AG08395 (cell line): ENCODE measurements at regions not wholly inside any gene's neighbourhood (a gene's known extent, or its start where the extent isn't known, plus 50 kb on each side); places are given as distances from the start of the nearest gene placed in this dataset.

Experiments
- DNase-seq: peaks from one replicate; pipeline ENCODE4 v3.0.0; 2012; ENCODE audit warnings: mixed read lengths, low spot score

GRCh38 chr6:145384503-145384902, 350.8 kb downstream of the EPM2A start:
- DNase-seq: no peak

GRCh38 chr6:145396499-145396898, 338.8 kb downstream of the EPM2A start:
- no peak for DNase-seq

- no peak for DNase-seq
Measured at GRCh38 chr6:145400508-145400907, 334.8 kb downstream of the EPM2A start.

GRCh38 chr6:145405006-145405551, 330.2 kb downstream of the EPM2A start:
- no peak for DNase-seq

- DNase-seq: no peak
Measured at GRCh38 chr6:145406783-145407182, 328.5 kb downstream of the EPM2A start.

- DNase-seq: no peak
Measured at GRCh38 chr6:145415616-145416015, 319.7 kb downstream of the EPM2A start.

GRCh38 chr6:145420599-145420998, 314.7 kb downstream of the EPM2A start:
- no peak for DNase-seq

- DNase-seq: no peak
Measured at GRCh38 chr6:145423936-145424335, 311.4 kb downstream of the EPM2A start.

- DNase-seq: no peak
Measured at GRCh38 chr6:145427232-145427631, 308.1 kb downstream of the EPM2A start.

GRCh38 chr6:145428706-145429105, 306.6 kb downstream of the EPM2A start:
- no peak for DNase-seq

GRCh38 chr6:145442110-145442509, 293.2 kb downstream of the EPM2A start:
- DNase-seq: no peak

- no peak for DNase-seq
Measured at GRCh38 chr6:145445674-145446073, 289.6 kb downstream of the EPM2A start.

- no peak for DNase-seq
Measured at GRCh38 chr6:145451029-145451428, 284.3 kb downstream of the EPM2A start.

GRCh38 chr6:145453376-145453775, 281.9 kb downstream of the EPM2A start:
- no peak for DNase-seq

- DNase-seq: no peak
Measured at GRCh38 chr6:145454006-145454405, 281.3 kb downstream of the EPM2A start.

- no peak for DNase-seq
Measured at GRCh38 chr6:145457556-145457955, 277.8 kb downstream of the EPM2A start.

GRCh38 chr6:145468534-145468933, 266.8 kb downstream of the EPM2A start:
- no peak for DNase-seq

- no peak for DNase-seq
Measured at GRCh38 chr6:145469021-145469420, 266.3 kb downstream of the EPM2A start.

GRCh38 chr6:145475794-145476396, 259.4 kb downstream of the EPM2A start:
- no peak for DNase-seq

GRCh38 chr6:145480024-145480423, 255.3 kb downstream of the EPM2A start:
- DNase-seq: no peak

GRCh38 chr6:145483191-145483996, 251.9 kb downstream of the EPM2A start:
- DNase-seq: no peak

GRCh38 chr6:145485288-145485687, 250.0 kb downstream of the EPM2A start:
- DNase-seq: no peak

- DNase-seq: no peak
Measured at GRCh38 chr6:145486306-145486705, 249.0 kb downstream of the EPM2A start.
